CD4-positive, CD25-positive, alpha-beta regulatory T cell (primary cell): ENCODE measurements at regions not wholly inside any gene's neighbourhood (a gene's known extent, or its start where the extent isn't known, plus 50 kb on each side); places are given as distances from the start of the nearest gene placed in this dataset.

Source experiments
- ATAC-seq, 2 donors: fragments of 150-1000 bp; cut with Tn5 transposase; one replicate each; pipeline ENCODE4 v1.10.0; 2021; ENCODE audit warnings: low read depth in 2 of 2, moderate number of reproducible peaks in 2 of 2, moderate library complexity in 1 of 2
- DNase-seq, 3 donors: peaks; one replicate each; pipeline versions ENCODE4 v3.0.0 to v3.0.0-alpha.2; 2012 to 2022; ENCODE audit warnings: mixed read lengths in 1 of 3
- H3K27ac ChIP-seq: one replicate; pipeline ENCODE4 v1.7.0; 2013; ENCODE audit warnings: mild to moderate bottlenecking, low read length; ENCODE audit not compliant: insufficient read depth, poor library complexity, severe bottlenecking
- H3K27me3 ChIP-seq: one replicate; pipeline ENCODE4 v1.7.0; 2013; ENCODE audit warnings: low read length; ENCODE audit not compliant: control insufficient read depth, insufficient read depth
- H3K36me3 ChIP-seq: one replicate; pipeline ENCODE4 v1.7.0; 2013; ENCODE audit warnings: mild to moderate bottlenecking, low read length, moderate library complexity; ENCODE audit not compliant: control insufficient read depth, insufficient read depth
- H3K4me1 ChIP-seq: 2 replicates; pipeline ENCODE4 v1.7.0; 2013; ENCODE audit warnings: mild to moderate bottlenecking, low read length; ENCODE audit not compliant: insufficient read depth, control insufficient read depth, poor library complexity, severe bottlenecking
- H3K4me3 ChIP-seq: one replicate; pipeline ENCODE4 v1.7.0; 2013; ENCODE audit warnings: low read depth, mild to moderate bottlenecking, low read length, moderate library complexity
- H3K9me3 ChIP-seq, 2 experiments: 1 replicate in 1 of 2; 2 replicates in 1 of 2; pipeline ENCODE4 v1.7.0; 2013; ENCODE audit warnings: low read length in 2 of 2, mild to moderate bottlenecking in 1 of 2, moderate library complexity in 1 of 2; ENCODE audit not compliant: control insufficient read depth in 2 of 2
- H3K27ac Mint-ChIP-seq, 3 donors: one replicate each; pipeline ENCODE4 v1.8.0; 2020 to 2022; ENCODE audit warnings: mild to moderate bottlenecking in 3 of 3, mixed read lengths in 3 of 3, moderate library complexity in 2 of 3
- H3K27me3 Mint-ChIP-seq: one replicate; pipeline ENCODE4 v1.8.0; 2022; ENCODE audit warnings: mild to moderate bottlenecking, mixed read lengths
- H3K36me3 Mint-ChIP-seq: one replicate; pipeline ENCODE4 v1.8.0; 2020; ENCODE audit warnings: mixed read lengths
- H3K4me1 Mint-ChIP-seq, 4 donors: one replicate each; pipeline ENCODE4 v1.8.0; 2020 to 2022; ENCODE audit warnings: mixed read lengths in 4 of 4, mild to moderate bottlenecking in 1 of 4
- H3K4me3 Mint-ChIP-seq, 4 donors: one replicate each; pipeline ENCODE4 v1.8.0; 2020 to 2022; ENCODE audit warnings: mild to moderate bottlenecking in 4 of 4, mixed read lengths in 4 of 4, moderate library complexity in 3 of 4
- H3K9me3 Mint-ChIP-seq, 7 donors: one replicate each; pipeline ENCODE4 v1.8.0; 2020 to 2022; ENCODE audit warnings: mixed read lengths in 7 of 7, mild to moderate bottlenecking in 3 of 7, moderate library complexity in 2 of 7

DNA sequence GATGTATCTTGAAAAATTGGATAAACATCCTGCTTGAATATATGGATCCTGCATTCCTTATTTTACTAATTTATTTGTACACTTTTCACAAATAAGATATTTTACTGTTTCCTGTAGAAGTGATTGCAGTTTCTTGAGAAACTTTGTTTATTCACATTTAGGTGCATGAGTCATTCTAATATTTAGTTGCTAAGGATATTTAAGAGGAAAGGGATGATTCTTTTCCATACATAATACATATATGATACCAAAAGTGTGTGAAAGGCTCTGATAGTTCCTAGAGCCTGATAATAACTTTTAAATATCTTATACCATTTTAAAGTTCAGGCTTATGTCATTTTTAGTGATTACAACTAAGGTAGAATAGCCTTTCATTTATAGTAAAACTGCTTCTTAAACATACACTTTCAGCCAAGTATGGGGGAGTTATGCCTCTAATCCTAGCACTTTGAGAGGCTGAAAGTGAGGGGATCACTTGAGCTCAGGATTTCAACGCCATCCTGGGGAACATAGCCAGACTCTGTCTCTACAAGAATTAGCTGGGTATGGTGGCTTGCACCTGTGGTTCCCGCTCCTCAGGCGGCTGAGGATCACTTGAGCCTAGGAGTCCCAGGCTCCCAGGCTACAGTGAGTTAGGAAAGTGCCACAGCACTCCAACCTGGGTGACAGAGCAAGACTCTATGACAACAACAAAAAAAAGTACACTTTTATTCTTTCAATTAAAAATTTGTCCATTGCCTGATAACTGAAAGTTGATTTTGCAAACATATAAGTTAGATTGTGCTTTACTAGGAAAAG lies 262.6 kb upstream of the LRIG3 start:
- peaks cover 0 to 7% (median 0%) of the 10 kb centered on the region in 7 donors for H3K9me3 Mint-ChIP-seq
- H3K4me1 Mint-ChIP-seq: no peaks in the 10 kb centered on the region
- H3K4me1 ChIP-seq: no peaks in the 10 kb centered on the region
- no peak overlapping the region for H3K27ac ChIP-seq
- ATAC-seq (no peak), DNase-seq (no peak)
- H3K36me3 Mint-ChIP-seq: no peaks in the 10 kb centered on the region
- no peak overlapping the region for H3K4me3 Mint-ChIP-seq
- no peak overlapping the region for H3K4me3 ChIP-seq
- H3K9me3 ChIP-seq: no peaks in the 10 kb centered on the region
- no peaks in the 10 kb centered on the region for H3K27me3 Mint-ChIP-seq
- no peak overlapping the region for H3K27ac Mint-ChIP-seq
- no peaks in the 10 kb centered on the region for H3K36me3 ChIP-seq
- H3K27me3 ChIP-seq: no peaks in the 10 kb centered on the region

DNA sequence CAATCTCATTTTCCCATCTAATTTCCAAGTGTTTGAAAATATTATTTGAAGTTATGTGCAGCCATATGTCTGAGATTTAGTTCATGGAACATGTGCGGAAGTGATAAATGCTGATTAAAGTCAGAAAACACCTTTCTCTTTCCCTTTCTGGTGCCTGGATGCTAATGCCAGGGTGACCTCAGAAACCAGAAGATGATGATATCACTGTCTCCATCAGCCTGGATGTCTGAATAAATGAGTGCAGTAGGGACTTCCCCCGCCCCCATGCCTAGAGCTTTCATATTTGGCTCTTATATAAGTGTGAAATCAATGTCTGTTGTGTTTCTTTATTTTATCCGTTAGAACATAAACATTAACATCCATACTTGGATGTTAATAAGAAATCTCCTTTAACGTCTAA lies 261.9 kb upstream of the LRIG3 start:
- Mint-ChIP-seq H3K4me1 (no peaks in the 10 kb centered on the region), H3K36me3 (no peaks in the 10 kb centered on the region), H3K9me3 (peaks cover 0 to 8% (median 2%) of the 10 kb centered on the region in 7 donors), H3K4me3 (no peak overlapping the region), H3K27ac (no peak overlapping the region), H3K27me3 (no peaks in the 10 kb centered on the region)
- Histone ChIP-seq H3K27me3 (no peaks in the 10 kb centered on the region), H3K27ac (no peak overlapping the region), H3K4me3 (no peak overlapping the region), H3K36me3 (no peaks in the 10 kb centered on the region), H3K9me3 (no peaks in the 10 kb centered on the region), H3K4me1 (no peaks in the 10 kb centered on the region)
- DNase-seq (peak in 1 of 3 donors; percentile 1), ATAC-seq (no peak)

DNA sequence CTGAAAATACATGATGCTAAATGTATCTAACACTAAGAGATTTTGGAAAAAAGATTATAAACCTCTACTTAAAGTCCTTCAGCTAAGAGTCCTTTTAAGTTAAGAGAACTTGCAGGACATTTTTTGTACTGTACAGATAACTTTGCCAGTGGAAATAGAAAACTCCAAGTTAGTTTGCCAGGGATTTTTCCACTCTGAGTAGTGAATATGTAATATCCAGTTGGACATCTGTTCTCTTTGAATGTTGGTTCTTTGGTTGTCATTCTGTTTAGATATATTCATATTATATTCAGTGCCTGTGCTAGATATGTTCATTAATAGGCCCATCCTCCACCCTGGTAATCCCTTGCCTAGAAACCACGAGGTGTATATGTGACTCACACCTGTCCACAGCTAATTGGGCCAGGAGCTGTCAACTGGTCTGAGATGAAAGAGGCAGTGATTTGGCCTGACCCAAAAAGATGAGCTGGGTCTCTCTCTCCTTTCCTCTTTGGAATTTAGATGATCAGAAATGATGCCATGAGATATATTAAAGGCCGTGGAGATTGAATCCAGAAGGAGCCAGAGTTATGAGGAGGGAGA lies 261.0 kb upstream of the LRIG3 start:
- H3K4me3 ChIP-seq: no peak overlapping the region
- Mint-ChIP-seq H3K27me3 (no peaks in the 10 kb centered on the region), H3K9me3 (peaks cover 0 to 8% (median 2%) of the 10 kb centered on the region in 7 donors), H3K4me3 (peak overlapping the region in 1 of 4 donors; percentile 5), H3K27ac (no peak overlapping the region), H3K36me3 (no peaks in the 10 kb centered on the region), H3K4me1 (no peaks in the 10 kb centered on the region)
- ATAC-seq (no peak), DNase-seq (no peak)
- H3K27ac ChIP-seq: no peak overlapping the region
- no peaks in the 10 kb centered on the region for H3K9me3 ChIP-seq
- no peaks in the 10 kb centered on the region for H3K4me1 ChIP-seq
- H3K27me3 ChIP-seq: no peaks in the 10 kb centered on the region
- no peaks in the 10 kb centered on the region for H3K36me3 ChIP-seq

DNA sequence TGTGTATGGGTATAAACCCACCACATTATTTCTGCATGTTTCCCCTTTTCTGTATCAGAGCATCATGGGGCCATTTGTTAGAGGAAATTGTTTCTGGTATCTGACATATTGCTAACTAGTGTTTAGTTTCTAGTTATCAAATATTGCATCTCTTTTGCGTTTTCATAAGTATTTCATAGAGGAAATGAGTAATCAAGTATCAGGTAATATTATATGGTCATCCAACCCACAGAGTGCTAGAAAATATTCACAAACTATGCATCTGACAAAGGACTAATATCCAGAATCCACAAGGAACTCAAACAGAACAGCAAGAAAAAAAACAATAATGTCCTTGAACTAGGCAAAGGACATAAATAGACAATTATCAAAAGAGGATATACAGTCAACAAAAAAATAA lies 258.9 kb upstream of the LRIG3 start:
- no peak overlapping the region for H3K27ac Mint-ChIP-seq
- no peaks in the 10 kb centered on the region for H3K27me3 Mint-ChIP-seq
- DNase-seq: no peak
- Histone ChIP-seq H3K4me3 (no peak overlapping the region), H3K27me3 (no peaks in the 10 kb centered on the region), H3K36me3 (no peaks in the 10 kb centered on the region), H3K4me1 (no peaks in the 10 kb centered on the region), H3K27ac (no peak overlapping the region), H3K9me3 (no peaks in the 10 kb centered on the region)
- H3K4me3 Mint-ChIP-seq: no peak overlapping the region
- ATAC-seq: no peak
- peaks cover 0 to 6% (median 2%) of the 10 kb centered on the region in 7 donors for H3K9me3 Mint-ChIP-seq
- no peaks in the 10 kb centered on the region for H3K4me1 Mint-ChIP-seq
- no peaks in the 10 kb centered on the region for H3K36me3 Mint-ChIP-seq

DNA sequence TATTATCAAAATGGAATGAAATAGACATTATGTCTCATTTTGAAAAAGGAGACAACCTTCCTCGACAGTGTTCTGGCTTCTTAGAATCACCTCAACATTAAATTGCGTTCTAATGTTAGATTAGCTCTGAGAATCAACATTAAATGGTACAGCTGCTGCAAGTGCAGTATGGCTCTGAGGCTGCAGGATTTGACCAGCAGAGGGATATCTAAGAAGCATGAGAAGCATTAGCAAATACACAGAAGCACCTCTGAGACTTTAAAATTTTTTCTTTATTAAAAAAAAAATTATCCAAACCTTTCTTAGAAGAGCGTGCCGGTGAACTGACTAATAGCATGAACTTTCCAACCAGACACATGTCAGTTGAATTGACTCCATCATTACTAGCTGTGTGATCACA lies 253.4 kb upstream of the LRIG3 start:
- peaks cover 3% of the 10 kb centered on the region for H3K27me3 ChIP-seq
- Mint-ChIP-seq H3K36me3 (no peaks in the 10 kb centered on the region), H3K4me1 (no peaks in the 10 kb centered on the region), H3K9me3 (peaks cover 0 to 9% (median 2%) of the 10 kb centered on the region in 7 donors), H3K4me3 (no peak overlapping the region), H3K27ac (no peak overlapping the region), H3K27me3 (no peaks in the 10 kb centered on the region)
- H3K9me3 ChIP-seq: no peaks in the 10 kb centered on the region
- no peaks in the 10 kb centered on the region for H3K36me3 ChIP-seq
- H3K27ac ChIP-seq: no peak overlapping the region
- DNase-seq (no peak), ATAC-seq (no peak)
- no peaks in the 10 kb centered on the region for H3K4me1 ChIP-seq
- H3K4me3 ChIP-seq: no peak overlapping the region

DNA sequence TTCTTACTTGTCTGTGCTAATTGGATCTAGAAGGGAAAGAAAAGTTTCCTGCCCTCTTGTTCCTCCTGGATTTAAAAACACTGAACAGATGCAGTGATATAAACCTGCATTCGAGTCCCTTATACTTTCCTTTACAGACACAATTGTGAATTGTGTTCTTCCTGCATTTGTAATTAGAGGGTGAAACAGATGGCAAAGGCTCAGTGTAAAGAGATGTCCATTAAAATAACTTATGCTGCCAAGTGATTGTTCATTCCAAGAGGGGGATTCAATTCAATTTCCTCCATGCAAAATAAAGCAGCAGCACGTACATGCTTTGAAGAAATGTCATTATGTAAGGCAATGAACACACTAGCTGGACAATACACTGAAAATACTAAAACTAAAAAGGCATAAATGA lies 248.3 kb upstream of the LRIG3 start:
- Mint-ChIP-seq H3K4me3 (no peak overlapping the region), H3K27me3 (no peaks in the 10 kb centered on the region), H3K36me3 (no peaks in the 10 kb centered on the region), H3K27ac (no peak overlapping the region), H3K9me3 (peaks cover 0 to 3% (median 0%) of the 10 kb centered on the region in 7 donors), H3K4me1 (no peaks in the 10 kb centered on the region)
- DNase-seq: no peak
- Histone ChIP-seq H3K36me3 (no peaks in the 10 kb centered on the region), H3K4me3 (no peak overlapping the region), H3K9me3 (no peaks in the 10 kb centered on the region), H3K4me1 (no peaks in the 10 kb centered on the region), H3K27me3 (peaks cover 3% of the 10 kb centered on the region), H3K27ac (no peak overlapping the region)
- no peak for ATAC-seq

DNA sequence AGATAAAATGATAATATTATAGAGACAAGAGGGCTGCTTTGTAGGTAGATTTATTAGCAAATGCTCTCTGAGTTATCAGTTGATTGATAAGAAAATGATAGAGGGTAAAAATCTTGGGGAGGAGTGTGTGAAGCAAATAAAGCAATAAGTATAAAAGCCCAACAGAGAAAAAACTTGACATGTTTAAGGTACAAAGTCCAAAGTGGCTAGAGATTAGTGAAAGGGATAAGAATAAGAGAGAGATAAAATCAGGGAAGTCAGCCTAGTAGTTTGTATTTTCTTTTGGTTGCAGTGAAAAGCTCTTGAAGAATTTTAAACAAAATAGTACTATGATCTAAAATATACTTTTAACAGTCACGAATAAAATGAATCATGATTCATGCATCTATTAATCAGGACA lies 246.2 kb upstream of the LRIG3 start:
- H3K27ac Mint-ChIP-seq: no peak overlapping the region
- ATAC-seq: no peak
- peaks cover 0 to 3% (median 0%) of the 10 kb centered on the region in 7 donors for H3K9me3 Mint-ChIP-seq

More for the DNA sequence above, 246.2 kb upstream of the LRIG3 start:
- Mint-ChIP-seq H3K36me3 (no peaks in the 10 kb centered on the region), H3K4me1 (no peaks in the 10 kb centered on the region), H3K27me3 (no peaks in the 10 kb centered on the region), H3K4me3 (no peak overlapping the region)
- H3K9me3 ChIP-seq: no peaks in the 10 kb centered on the region
- no peaks in the 10 kb centered on the region for H3K4me1 ChIP-seq
- H3K27me3 ChIP-seq: peaks cover 3% of the 10 kb centered on the region
- no peak for DNase-seq
- no peaks in the 10 kb centered on the region for H3K36me3 ChIP-seq
- no peak overlapping the region for H3K4me3 ChIP-seq
- no peak overlapping the region for H3K27ac ChIP-seq
